OCI-LY3 (cell line): ENCODE measurements at regions not wholly inside any gene's neighbourhood (a gene's known extent, or its start where the extent isn't known, plus 50 kb on each side); places are given as distances from the start of the nearest gene placed in this dataset.

Experiments used
- EZH2phosphoT487 ChIP-seq: fragments of 200-600 bp; shearing (Covaris generic); IDR thresholded peaks from 2 replicates; pipeline ENCODE4 v1.6.1; 2018; ENCODE audit warnings: antibody characterized with exemption, mixed run types, low read depth
- TF ChIP-seq, protein P1 (sequence below): fragments of 200-600, 300-600 bp; sonication (generic); IDR thresholded peaks from 2 replicates; pipeline ENCODE4 v1.5.1; 2014; ENCODE audit warnings: antibody characterized with exemption, low read length, low read depth

DNA sequence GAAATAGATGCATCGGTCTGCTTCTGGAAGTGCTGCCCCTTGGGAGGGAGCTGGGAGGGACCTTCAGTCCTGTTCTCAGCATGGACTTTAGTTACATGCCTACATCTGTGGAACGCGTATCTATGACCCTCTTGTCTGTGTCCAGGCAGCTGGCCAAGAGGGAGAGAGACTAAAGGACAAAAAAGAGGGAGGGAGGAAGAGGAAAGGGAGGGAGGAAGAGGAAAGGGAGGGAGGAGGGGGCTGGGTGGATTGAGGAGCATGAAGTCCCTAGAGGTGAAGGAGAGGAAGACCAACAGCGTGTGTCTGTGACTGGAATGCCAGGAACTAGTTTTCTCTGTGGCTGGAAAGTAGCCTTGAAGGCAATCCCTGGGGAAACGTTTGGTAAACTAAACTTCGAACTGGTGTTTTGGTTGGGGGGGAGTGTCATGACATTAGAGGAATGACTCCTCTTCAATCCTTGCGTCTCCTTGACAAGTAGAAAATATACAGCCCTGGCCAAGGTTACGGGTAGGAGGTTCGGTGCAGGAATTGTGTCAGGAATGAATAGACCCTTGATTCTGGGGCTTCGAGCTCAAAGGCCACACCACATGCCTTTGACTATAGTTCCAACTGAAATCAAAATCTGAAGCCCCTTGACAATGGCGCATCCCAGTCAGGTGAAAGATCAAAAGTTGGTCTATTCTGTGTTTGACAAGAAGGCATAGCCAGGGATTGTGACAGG is 52.0 kb upstream of the PLEKHG1 start:
- TF ChIP-seq, protein P1, sequence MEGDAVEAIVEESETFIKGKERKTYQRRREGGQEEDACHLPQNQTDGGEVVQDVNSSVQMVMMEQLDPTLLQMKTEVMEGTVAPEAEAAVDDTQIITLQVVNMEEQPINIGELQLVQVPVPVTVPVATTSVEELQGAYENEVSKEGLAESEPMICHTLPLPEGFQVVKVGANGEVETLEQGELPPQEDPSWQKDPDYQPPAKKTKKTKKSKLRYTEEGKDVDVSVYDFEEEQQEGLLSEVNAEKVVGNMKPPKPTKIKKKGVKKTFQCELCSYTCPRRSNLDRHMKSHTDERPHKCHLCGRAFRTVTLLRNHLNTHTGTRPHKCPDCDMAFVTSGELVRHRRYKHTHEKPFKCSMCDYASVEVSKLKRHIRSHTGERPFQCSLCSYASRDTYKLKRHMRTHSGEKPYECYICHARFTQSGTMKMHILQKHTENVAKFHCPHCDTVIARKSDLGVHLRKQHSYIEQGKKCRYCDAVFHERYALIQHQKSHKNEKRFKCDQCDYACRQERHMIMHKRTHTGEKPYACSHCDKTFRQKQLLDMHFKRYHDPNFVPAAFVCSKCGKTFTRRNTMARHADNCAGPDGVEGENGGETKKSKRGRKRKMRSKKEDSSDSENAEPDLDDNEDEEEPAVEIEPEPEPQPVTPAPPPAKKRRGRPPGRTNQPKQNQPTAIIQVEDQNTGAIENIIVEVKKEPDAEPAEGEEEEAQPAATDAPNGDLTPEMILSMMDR: no peak
- TF ChIP-seq EZH2phosphoT487: no peak
